Fibroblast of upper back skin (primary cell): ENCODE measurements at regions not wholly inside any gene's neighbourhood (a gene's known extent, or its start where the extent isn't known, plus 50 kb on each side); places are given as distances from the start of the nearest gene placed in this dataset.
A peak's percentile ranks its signal among the peaks of the same experiment; 100 is the strongest.

Experiments used
- DNase-seq: peaks from one replicate; pipeline ENCODE4 v3.0.0-alpha.2; 2013

GRCh38 chr18:10365901-10366300 is 88.5 kb upstream of the APCDD1 start:
- no peak for DNase-seq

- DNase-seq: no peak
These were observed 86.6 kb upstream of the APCDD1 start for GRCh38 chr18:10367836-10368235.

DNA sequence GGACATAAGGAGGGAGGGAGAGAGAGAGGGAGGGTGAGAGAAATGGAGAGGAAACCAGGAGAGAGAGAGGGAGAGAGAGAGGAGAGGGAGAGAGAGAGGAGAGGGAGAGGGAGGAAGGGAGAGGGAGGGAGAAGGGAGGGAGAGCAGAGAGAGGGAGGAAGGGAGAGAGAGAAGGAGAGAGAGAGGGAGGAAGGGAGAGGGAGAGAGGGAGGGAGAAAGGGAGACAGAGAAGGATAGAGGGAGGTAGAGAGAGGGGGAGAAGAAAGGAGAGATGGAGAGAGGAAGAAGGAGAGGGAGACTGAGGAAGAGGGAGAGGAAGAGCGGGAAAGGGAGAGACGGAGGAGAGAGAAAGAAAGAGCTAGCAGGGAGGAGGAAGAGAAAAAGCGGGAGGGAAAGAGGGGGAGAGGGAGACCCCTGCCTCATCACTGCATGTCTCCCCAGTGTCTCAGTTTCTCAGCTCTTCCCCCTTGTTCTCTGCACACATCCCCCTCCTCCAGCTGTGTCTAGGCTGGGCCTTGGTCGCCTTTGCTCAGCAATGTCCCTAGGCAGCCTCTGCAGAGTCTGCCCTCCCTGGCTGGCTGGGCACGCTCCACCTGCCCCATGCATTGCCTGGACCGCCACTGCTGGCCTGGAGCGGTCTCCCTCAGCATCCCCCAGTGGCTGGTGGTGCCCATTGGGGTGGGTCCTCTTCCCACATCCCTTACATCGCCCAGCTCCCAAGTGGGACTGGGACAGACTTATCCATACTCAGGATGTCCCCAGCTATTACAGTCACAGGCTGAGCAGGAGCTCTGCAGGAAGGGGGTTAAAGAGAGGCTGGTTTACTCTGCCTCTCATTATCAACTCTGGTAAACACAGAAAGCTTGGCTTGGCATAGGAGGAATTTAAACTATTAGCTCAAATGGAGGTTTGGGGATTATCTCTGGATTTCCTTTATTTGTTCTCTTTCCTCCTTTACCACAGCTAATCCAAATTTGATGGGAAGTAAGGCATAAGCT is 85.7 kb upstream of the APCDD1 start:
- DNase-seq: no peak

- no peak for DNase-seq
These were observed 83.7 kb upstream of the APCDD1 start for GRCh38 chr18:10370716-10371115.

DNA sequence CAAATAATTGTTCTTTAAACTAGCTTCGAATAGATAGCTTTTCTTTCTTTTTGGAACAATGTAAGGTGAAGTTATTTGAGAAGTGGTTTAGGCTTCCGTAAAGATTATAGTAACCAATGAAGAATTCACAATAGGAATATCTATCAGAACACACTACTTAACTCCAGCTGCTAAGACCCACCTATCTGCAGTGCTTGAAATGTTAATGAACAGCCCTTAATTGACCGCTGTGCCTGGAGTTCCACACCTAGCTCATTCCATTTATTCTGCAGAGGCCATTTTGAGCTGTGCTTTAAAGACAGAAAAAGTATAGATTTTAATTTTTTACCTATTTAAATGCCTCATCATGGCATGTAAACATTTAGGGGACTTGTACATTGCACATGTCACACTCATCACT is 83.3 kb upstream of the APCDD1 start:
- no peak for DNase-seq

GRCh38 chr18:10374195-10374594 is 80.2 kb upstream of the APCDD1 start:
- no peak for DNase-seq

DNA sequence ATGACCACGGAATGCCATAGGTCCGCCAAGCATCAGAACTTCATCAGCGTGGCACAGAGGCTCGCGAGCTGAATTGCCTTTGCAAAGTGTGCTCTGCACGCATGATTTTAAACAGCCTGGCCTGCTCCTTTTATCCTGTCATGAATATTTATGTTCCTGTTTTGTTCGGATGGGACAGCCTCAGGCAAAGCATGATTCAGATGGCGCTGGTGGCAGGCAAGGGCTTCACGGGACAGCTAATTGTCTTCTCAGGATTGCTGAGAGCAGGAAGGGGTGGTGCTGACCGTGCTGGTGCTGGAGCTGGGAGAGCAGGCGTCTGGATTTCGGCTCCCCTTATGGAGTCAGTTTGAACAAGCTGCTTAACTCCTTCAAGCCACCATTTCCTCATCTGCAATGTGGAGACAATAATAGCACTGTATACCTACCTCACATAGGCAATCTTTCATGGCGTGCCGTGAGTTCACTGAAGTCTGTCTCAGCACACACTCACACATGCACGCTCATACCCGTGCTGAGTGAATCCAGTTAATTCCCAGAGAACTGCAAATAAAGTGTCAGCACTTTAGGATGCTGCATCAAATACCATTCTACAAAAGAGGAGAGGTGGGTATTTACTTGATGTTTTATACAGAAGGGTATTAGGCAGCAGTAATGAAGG is 79.7 kb upstream of the APCDD1 start:
- peak; percentile 24 for DNase-seq

- DNase-seq: peak; percentile 77
These were observed 77.7 kb upstream of the APCDD1 start for GRCh38 chr18:10376731-10377130.

- peak; percentile 88 for DNase-seq
These were observed 76.5 kb upstream of the APCDD1 start for GRCh38 chr18:10377956-10378355.

DNA sequence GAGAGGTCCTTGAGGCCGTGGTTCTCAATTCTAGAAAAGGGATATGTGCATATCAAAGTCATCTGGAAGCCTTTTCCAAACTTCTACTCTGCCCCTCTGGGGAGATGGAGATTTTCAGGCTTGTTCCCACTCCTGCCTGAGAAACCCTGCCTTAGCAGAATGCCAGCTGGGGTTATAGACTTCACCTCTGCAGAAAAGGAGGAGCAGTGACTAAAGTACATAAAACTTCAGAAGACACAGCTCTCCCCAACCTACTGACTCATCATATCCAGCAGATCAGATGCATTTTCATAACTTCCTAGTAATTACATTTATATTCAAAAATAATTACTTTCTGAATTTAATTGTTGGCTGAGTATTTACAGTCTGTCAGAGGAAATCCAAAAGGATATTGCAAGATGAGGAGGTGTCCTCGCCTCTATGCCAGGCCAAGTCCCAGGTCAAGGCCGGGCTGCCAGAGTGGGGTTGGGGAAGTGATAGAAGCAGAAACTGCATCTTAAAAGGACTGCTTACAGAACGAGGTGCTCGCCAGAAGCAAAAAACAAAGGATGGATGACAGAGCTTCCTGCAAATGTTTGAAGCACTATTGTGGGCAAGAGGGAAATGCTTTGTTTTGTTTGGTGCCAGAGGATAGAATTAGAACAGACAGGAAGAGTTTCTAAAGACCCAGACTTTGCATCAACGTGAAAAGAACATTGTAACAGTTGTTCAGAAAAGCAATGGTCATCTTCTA is 75.6 kb upstream of the APCDD1 start:
- DNase-seq: peak; percentile 80

- DNase-seq: no peak
These were observed 74.9 kb upstream of the APCDD1 start for GRCh38 chr18:10379522-10379921.

DNA sequence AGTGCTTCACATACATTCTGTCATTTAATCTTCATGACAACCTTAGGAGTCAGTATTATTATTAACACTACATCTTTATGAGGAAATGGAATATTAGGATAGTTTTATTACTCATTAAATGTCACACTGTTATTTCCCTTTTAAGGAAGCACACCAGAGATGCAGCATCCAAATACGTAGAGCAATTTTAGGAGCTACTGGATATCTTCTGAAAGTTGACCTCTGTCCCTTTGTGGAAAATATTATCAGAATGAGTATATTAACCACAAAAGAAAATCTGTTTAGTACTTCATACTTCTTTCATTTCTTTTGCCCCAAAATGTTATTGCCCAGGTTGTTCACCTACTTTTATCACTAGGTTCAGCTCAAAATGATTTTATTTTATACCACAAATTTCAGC is 72.9 kb upstream of the APCDD1 start:
- DNase-seq: peak; percentile 41

- DNase-seq: peak; percentile 68
These were observed 72.5 kb upstream of the APCDD1 start for GRCh38 chr18:10381951-10382350.

DNA sequence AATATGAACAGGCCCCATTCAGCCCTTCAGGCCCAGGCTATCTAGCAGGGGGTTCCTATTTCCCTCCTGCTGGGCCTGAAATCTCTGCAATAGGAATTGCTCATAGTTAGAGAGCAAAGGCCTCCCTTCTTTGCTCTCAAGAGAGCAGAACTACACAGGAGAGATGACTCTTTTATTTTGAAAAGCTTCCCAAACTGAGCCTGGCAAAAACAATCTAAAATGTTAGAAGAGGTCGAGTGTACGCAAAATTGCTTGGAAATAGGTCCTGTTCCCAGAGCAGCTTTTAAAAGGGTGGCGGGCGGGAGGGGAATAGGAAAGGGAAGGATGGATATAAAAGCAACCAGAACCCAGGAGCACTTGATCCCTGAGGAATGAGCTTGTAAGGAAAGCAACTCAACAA is 68.4 kb upstream of the APCDD1 start:
- no peak for DNase-seq

DNA sequence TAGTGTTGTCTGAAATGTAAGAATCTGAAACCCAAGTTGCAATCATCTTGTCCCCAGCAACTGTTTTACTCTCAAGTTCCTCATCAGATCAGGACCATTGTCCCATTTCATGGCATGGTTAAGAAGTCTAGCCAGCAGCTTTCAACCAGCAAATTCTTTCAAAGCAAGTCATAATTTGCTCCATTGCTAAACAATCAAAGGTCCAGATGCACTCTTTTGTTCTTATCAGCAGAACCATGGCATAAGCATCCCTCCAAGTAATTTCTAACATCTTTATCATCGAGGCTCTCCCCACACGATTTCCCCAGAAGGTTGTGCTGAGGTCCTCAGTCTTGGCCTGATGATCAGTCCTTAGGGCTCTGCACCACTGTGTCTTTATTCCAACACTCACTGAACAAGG is 67.5 kb upstream of the APCDD1 start:
- no peak for DNase-seq

DNA sequence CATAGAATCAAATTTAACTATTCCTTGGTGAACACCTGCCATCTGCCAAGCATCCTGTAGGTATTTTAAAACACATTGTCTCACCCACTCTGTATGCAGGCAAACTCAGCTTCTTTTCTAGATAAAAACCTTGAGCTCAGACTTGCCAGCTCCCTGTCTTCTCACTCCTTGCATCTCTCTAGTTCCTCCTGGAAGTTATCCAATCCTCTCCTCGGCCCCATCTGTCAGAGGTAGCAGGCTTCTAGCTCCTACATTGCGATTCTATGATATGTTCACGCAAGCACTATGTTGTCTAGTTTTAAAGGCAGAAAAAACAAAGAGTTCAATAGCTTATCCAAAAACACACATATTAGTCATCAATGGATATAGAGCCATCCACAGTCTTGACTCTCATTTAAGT is 67.0 kb upstream of the APCDD1 start:
- DNase-seq: no peak

- no peak for DNase-seq
These were observed 66.1 kb upstream of the APCDD1 start for GRCh38 chr18:10388373-10388772.

GRCh38 chr18:10391506-10391905 is 62.9 kb upstream of the APCDD1 start:
- no peak for DNase-seq

DNA sequence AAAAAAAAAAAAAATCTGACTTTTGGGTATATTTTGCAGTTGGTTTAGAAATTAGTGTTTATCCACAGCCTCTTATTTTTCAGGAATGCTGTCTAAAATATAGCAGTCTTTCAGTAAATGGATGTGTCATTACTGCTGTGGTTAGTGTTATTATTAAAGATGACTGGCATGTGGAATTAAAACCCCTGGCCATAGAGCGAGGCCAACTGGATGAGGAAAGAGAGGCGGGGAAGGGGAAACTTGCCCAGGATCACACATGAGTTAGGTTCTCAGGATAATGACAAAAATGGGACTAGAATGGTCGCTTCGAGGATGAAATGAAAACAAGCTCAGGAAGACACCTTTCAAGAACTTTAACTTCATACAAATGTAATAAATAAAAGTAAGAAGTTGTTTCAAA is 57.4 kb upstream of the APCDD1 start:
- DNase-seq: no peak

GRCh38 chr18:10398571-10398970 is 55.9 kb upstream of the APCDD1 start:
- DNase-seq: no peak

DNA sequence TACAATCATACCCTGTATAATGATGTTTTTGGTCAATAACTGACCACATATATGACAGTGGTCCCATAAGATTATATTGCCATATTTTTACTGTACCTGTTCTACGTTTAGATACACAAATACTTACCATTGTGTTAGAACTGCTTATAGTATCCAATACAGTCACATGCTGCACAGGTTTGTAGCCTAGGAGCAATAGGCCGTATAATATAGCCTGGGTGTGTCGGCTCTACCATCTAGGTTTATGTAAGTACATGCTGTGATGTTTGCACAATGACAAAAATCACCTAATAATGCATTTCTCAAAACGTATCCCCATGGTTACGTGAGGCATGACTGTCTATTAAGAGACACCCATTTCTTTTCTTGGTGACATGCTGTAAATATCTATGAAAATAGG is 55.0 kb upstream of the APCDD1 start:
- DNase-seq: no peak

DNA sequence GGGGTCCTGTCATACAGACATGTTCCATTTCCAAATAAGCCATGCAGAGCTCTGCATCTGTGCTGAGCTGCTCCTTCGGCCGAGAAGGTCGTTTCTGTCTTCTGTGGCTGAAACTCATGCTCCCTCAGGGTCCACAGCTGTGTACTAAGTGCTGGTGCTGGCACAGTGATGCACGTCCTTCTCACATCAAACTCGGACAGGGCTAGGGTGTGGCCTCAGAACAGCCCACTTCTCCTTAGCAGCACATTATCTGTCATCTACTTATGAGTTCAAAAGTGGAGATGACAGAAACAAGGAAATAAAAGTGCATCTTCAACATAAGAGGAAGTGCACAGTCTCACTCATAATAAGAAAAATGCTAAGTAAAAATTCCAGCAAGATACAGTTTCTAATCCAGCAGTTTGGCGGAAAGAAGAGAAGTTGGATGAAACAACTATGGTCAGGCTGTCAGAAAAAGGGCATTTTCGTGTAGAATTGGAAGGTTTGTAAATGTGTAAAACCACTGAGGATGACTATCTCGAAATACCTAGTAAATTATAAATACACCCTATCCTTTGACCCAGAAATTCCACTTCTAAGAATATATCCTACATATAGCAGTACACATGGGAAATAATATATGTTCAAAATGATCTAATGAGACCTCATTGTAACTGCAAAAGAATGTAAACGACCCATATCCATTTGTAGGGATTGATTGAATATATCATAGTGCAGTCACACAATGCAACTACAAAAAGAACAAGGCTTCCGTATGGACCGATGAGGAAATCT is 53.7 kb upstream of the APCDD1 start:
- peak; percentile 58 for DNase-seq

- peak; percentile 74 for DNase-seq
These were observed 52.9 kb upstream of the APCDD1 start for GRCh38 chr18:10401521-10401920.
